Coronary artery (tissue), 2 donors: ENCODE measurements at regions not wholly inside any gene's neighbourhood (a gene's known extent, or its start where the extent isn't known, plus 50 kb on each side); places are given as distances from the start of the nearest gene placed in this dataset.

Experiments
- DNase-seq: peaks from one replicate; pipeline ENCODE4 v3.0.0-alpha.2; 2017; ENCODE audit warnings: low spot score
- H3K27ac ChIP-seq, 2 donors: fragments of 200-600 bp; sonication (generic); one replicate each; pipeline ENCODE4 v1.5.1; 2016 to 2019
- H3K4me3 ChIP-seq: fragments of 200-600 bp; sonication (generic); 2 replicates; pipeline ENCODE4 v1.5.1; 2016; ENCODE audit warnings: mild to moderate bottlenecking, moderate library complexity
- TF ChIP-seq, protein P1 (sequence below): fragments of 200-600 bp; sonication (generic); IDR thresholded peaks from one replicate; pipeline ENCODE4 v1.5.1; 2019; ENCODE audit warnings: antibody characterized with exemption

- Histone ChIP-seq H3K4me3 (no peak overlapping the region), H3K27ac (no peak overlapping the region)
- TF ChIP-seq, protein P1, sequence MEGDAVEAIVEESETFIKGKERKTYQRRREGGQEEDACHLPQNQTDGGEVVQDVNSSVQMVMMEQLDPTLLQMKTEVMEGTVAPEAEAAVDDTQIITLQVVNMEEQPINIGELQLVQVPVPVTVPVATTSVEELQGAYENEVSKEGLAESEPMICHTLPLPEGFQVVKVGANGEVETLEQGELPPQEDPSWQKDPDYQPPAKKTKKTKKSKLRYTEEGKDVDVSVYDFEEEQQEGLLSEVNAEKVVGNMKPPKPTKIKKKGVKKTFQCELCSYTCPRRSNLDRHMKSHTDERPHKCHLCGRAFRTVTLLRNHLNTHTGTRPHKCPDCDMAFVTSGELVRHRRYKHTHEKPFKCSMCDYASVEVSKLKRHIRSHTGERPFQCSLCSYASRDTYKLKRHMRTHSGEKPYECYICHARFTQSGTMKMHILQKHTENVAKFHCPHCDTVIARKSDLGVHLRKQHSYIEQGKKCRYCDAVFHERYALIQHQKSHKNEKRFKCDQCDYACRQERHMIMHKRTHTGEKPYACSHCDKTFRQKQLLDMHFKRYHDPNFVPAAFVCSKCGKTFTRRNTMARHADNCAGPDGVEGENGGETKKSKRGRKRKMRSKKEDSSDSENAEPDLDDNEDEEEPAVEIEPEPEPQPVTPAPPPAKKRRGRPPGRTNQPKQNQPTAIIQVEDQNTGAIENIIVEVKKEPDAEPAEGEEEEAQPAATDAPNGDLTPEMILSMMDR: no peak
- DNase-seq: no peak
Measured at GRCh38 chr4:29295280-29295679, 1424.9 kb upstream of the PCDH7 start.

DNA sequence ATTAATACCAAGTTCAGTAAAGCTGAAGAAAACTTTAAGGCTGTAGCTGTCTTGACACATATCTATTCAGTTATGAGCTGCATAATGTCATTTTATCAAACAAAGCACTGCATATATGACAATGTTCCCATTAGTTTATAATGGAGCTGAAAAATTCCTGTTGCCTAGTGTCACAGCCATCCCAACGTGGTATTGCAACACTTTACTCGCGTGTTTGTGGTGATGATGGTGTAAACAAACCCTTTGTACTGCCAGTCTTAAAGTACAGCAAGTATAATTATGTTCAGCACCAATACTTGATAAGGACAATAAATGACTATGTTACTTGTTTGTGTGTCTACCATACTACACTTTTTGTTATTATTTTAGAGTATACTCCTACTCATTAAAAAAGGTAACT lies 1415.6 kb upstream of the PCDH7 start:
- no peak for DNase-seq
- Histone ChIP-seq H3K27ac (no peak overlapping the region), H3K4me3 (no peak overlapping the region)
- TF ChIP-seq, protein P1: no peak

- no peak for DNase-seq
- no peak overlapping the region for H3K27ac ChIP-seq
- H3K4me3 ChIP-seq: no peak overlapping the region
- TF ChIP-seq, protein P1: no peak
Measured at GRCh38 chr4:29307256-29307655, 1412.9 kb upstream of the PCDH7 start.

GRCh38 chr4:29307755-29308154 lies 1412.4 kb upstream of the PCDH7 start:
- no peak overlapping the region for H3K4me3 ChIP-seq
- TF ChIP-seq, protein P1: no peak
- DNase-seq: no peak
- no peak overlapping the region for H3K27ac ChIP-seq

DNA sequence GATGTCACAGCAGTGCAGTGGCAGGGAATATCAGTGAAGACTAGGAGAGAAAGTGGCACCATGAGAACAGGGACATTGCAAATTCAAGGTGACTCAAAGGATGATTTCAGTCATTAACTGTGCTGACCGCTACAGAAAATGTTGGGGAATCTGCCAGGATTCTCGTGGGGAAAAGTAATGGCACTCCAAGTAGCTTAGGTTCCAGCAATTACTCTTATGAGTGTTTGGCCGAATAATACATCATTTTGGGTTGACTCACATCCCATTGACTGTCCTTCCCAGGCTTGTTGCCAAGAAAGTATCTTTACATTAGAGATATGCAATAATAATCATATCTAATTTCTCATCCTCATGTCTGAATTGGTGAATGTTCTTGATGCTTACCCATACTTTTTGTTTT lies 1411.1 kb upstream of the PCDH7 start:
- TF ChIP-seq, protein P1: no peak
- no peak overlapping the region for H3K27ac ChIP-seq
- DNase-seq: no peak

GRCh38 chr4:29310252-29310651 lies 1409.9 kb upstream of the PCDH7 start:
- DNase-seq: no peak
- TF ChIP-seq, protein P1: no peak
- no peak overlapping the region for H3K4me3 ChIP-seq
- H3K27ac ChIP-seq: no peak overlapping the region

More for the DNA sequence above, 1411.1 kb upstream of the PCDH7 start:
- no peak overlapping the region for H3K4me3 ChIP-seq

DNA sequence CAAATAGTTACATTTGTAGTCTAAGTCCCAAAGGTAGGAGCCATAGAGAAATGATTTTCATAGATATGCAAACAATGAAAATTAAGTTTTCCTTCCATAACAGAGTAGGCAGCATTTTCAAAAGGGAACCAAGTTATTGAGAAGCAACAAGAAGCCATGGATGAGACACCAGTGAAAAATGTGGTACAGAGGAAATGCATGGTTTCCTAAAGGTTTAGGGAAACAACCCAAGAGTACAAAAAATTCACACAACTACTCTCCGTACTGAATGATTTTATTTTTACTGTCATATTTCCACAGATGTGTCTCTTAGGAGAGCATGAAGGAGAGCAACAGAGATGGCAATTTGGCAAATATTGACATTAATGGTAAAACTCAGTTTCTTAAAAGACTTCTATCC lies 1408.9 kb upstream of the PCDH7 start:
- H3K4me3 ChIP-seq: no peak overlapping the region
- TF ChIP-seq, protein P1: no peak
- no peak overlapping the region for H3K27ac ChIP-seq
- no peak for DNase-seq
